Gastroesophageal sphincter (tissue), 4 donors: ENCODE measurements at regions not wholly inside any gene's neighbourhood (a gene's known extent, or its start where the extent isn't known, plus 50 kb on each side); places are given as distances from the start of the nearest gene placed in this dataset.
"Not testable (repeated sequence)": the region's sequence is repeated elsewhere in the genome, so short reads cannot be mapped to it uniquely, and the experiment has no call there.

ENCODE experiments used
- ATAC-seq: fragments of 150-250 bp; one replicate; pipeline ENCODE4 v1.9.1; 2016; ENCODE audit warnings: mild to moderate bottlenecking, moderate library complexity
- H3K27ac ChIP-seq, 4 donors: fragments of 200-600 bp; sonication (generic) in 3 of 4; 1 replicate in 3 of 4; 2 replicates in 1 of 4; pipeline ENCODE4 v1.5.1; 2016 to 2019
- H3K27me3 ChIP-seq: fragments of 200-600 bp; sonication (generic); one replicate; pipeline ENCODE4 v1.5.1; 2019
- H3K36me3 ChIP-seq, 2 donors: fragments of 200-600 bp; sonication (generic); one replicate each; pipeline ENCODE4 v1.5.1; 2019; ENCODE audit warnings: control low read depth in 1 of 2
- H3K4me1 ChIP-seq, 3 donors: fragments of 200-600 bp; sonication (generic); 1 replicate in 2 of 3; 2 replicates in 1 of 3; pipeline ENCODE4 v1.5.1; 2016 to 2019; ENCODE audit warnings: control low read depth in 2 of 3
- H3K4me3 ChIP-seq, 2 donors: fragments of 200-600 bp; sonication (generic); one replicate each; pipeline ENCODE4 v1.5.1; 2019; ENCODE audit warnings: mild to moderate bottlenecking in 1 of 2, moderate library complexity in 1 of 2
- H3K9me3 ChIP-seq, 3 donors: fragments of 200-600 bp; sonication (generic); one replicate each; pipeline ENCODE4 v1.5.1; 2017 to 2019; ENCODE audit warnings: control low read depth in 2 of 3
- CTCF ChIP-seq, 4 experiments: fragments of 200-600 bp in 2 of 4; fragments of 450-650 bp in 2 of 4; sonication (generic) in 1 of 4; IDR thresholded peaks; one replicate each; pipeline ENCODE4 v1.5.1; 2017 to 2019; ENCODE audit warnings: antibody characterized with exemption in 4 of 4, mild to moderate bottlenecking in 2 of 4, moderate library complexity in 2 of 4
- EP300 ChIP-seq: sonication (generic); formaldehyde crosslinking; IDR thresholded peaks from one replicate; pipeline ENCODE4 v1.6.1; 2017; ENCODE audit warnings: antibody characterized with exemption, mild to moderate bottlenecking
- POLR2A ChIP-seq, 2 donors: fragments of 450-650 bp; IDR thresholded peaks; one replicate each; pipeline ENCODE4 v1.6.1; 2017; ENCODE audit warnings: antibody characterized with exemption in 2 of 2, mild to moderate bottlenecking in 2 of 2, moderate library complexity in 1 of 2
- POLR2AphosphoS5 ChIP-seq: sonication (generic); formaldehyde crosslinking; IDR thresholded peaks from one replicate; pipeline ENCODE4 v1.6.1; 2017; ENCODE audit warnings: antibody characterized with exemption
- WGBS, 2 donors: methylation state at CpG; one replicate each; pipeline ENCODE4 v1.1.5; 2018; ENCODE audit warnings: low coverage in 1 of 2; 5-methylcytosine and 5-hydroxymethylcytosine counted together

DNA sequence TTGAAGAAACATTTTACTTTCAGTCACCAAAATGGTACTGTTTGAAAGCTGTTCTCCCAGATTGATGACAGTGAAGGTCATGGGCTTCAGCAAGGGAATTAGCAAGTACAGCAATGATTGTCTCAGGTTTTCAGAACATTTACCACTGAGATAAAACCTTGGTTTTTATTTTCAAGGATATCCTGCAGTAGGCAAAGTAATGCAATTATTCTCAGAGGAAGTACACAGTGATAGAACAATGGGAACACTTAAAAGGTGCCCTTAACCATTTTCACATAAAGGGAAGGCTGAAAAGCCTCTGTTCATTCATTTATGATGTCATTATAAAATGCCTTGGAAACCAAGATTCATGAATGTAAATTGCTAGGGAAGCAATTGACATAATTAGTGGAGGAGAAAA is 471.8 kb upstream of the ACO1 start:
- Histone ChIP-seq H3K27me3 (no peaks in the 10 kb centered on the region), H3K4me1 (no peaks in the 10 kb centered on the region), H3K9me3 (no peaks in the 10 kb centered on the region), H3K27ac (no peak overlapping the region), H3K4me3 (no peak overlapping the region), H3K36me3 (no peaks in the 10 kb centered on the region)
- no peak for TF ChIP-seq POLR2AphosphoS5
- TF ChIP-seq POLR2A (IDR thresholded peaks at IDR 0.05), result no peak
- no peak for TF ChIP-seq CTCF (IDR thresholded peaks at IDR 0.05)
- no peak for TF ChIP-seq EP300
- no peak for ATAC-seq

GRCh38 chr9:31916591-31917241 is 467.7 kb upstream of the ACO1 start:
- Histone ChIP-seq H3K27me3 (no peaks in the 10 kb centered on the region), H3K4me1 (no peaks in the 10 kb centered on the region), H3K36me3 (no peaks in the 10 kb centered on the region), H3K27ac (no peak overlapping the region), H3K4me3 (no peak overlapping the region), H3K9me3 (no peaks in the 10 kb centered on the region)
- TF ChIP-seq CTCF (IDR thresholded peaks at IDR 0.05) (no peak), POLR2AphosphoS5 (no peak), EP300 (no peak), POLR2A (IDR thresholded peaks at IDR 0.05) (no peak)
- no peak for ATAC-seq
- 37 to 48% methylated on average over 2 of the region's 2 CpGs for WGBS, 2 donors

DNA sequence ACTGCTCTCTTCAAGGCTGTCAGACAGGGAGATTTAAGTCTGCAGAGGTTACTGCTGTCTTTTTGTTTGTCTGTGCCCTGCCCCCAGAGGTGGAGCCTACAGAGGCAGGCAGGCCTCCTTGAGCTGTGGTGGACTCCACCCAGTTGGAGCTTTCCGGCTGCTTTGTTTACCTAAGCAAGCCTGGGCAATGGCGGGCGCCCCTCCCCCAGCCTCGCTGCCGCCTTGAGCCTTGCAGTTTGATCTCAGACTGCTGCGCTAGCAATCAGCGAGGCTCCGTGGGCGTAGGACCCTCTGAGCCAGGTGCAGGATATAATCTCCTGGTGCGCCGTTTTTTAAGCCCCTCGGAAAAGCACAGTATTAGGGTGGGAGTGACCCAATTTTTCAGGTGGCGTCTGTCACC is 446.7 kb upstream of the ACO1 start:
- H3K36me3 ChIP-seq, H3K4me1 ChIP-seq, H3K9me3 ChIP-seq, H3K4me3 ChIP-seq, H3K27me3 ChIP-seq, H3K27ac ChIP-seq, ATAC-seq: not testable (repeated sequence)
- 91% methylated on average over 4 of the region's 13 CpGs; no CpG with 5 or more reads in 1 of the 2 donors for WGBS, 2 donors

GRCh38 chr9:31950756-31951155 is 433.7 kb upstream of the ACO1 start:
- Histone ChIP-seq H3K27me3 (no peaks in the 10 kb centered on the region), H3K4me3 (no peak overlapping the region), H3K27ac (no peak overlapping the region), H3K9me3 (peaks cover 0 to 16% (median 0%) of the 10 kb centered on the region in 3 donors), H3K4me1 (no peaks in the 10 kb centered on the region), H3K36me3 (no peaks in the 10 kb centered on the region)
- no CpG with 5 or more reads among the region's 1 CpG for WGBS, 2 donors
- no peak for TF ChIP-seq POLR2A (IDR thresholded peaks at IDR 0.05)
- no peak for TF ChIP-seq EP300
- no peak for TF ChIP-seq CTCF (IDR thresholded peaks at IDR 0.05)
- no peak for TF ChIP-seq POLR2AphosphoS5
- ATAC-seq, result no peak

DNA sequence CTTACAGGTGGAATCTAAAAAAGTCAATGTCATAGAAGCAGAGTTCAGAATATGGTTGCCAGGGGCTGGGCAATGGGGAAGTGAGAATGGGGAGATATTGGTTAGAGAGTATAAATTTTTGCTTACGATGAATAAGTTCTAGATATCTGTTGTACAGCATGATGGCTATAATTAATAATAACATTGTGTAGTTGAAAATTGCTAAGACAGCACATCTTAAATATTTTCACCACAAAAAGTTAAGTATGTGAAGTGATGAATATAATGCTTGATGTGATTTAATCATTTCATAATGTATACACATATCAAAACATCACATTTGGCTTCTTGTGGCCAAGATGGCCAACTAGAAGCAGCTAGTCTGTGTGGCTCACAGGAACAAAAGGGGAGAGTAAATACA is 425.9 kb upstream of the ACO1 start:
- Histone ChIP-seq H3K27ac (no peak overlapping the region), H3K4me3 (no peak overlapping the region), H3K9me3 (peaks cover 0 to 56% (median 0%) of the 10 kb centered on the region in 3 donors), H3K36me3 (no peaks in the 10 kb centered on the region), H3K4me1 (no peaks in the 10 kb centered on the region), H3K27me3 (no peaks in the 10 kb centered on the region)
- no peak for ATAC-seq
- WGBS, 2 donors, result 44 to 91% methylated on average over 1 of the region's 1 CpG
- no peak for TF ChIP-seq POLR2A (IDR thresholded peaks at IDR 0.05)

- Histone ChIP-seq H3K36me3 (no peaks in the 10 kb centered on the region), H3K4me1 (no peaks in the 10 kb centered on the region), H3K27ac (no peak overlapping the region), H3K9me3 (peaks cover 0 to 19% (median 0%) of the 10 kb centered on the region in 3 donors), H3K4me3 (no peak overlapping the region), H3K27me3 (no peaks in the 10 kb centered on the region)
- no peak for ATAC-seq
- WGBS, 2 donors, result 35 to 57% methylated on average over 1 to 2 of the region's 2 CpGs
- TF ChIP-seq POLR2AphosphoS5 (no peak), EP300 (no peak), POLR2A (IDR thresholded peaks at IDR 0.05) (no peak), CTCF (IDR thresholded peaks at IDR 0.05) (no peak)
Observed at GRCh38 chr9:31969552-31969951, 414.9 kb upstream of the ACO1 start.
